GM19351 (cell line): ENCODE measurements at regions not wholly inside any gene's neighbourhood (a gene's known extent, or its start where the extent isn't known, plus 50 kb on each side); places are given as distances from the start of the nearest gene placed in this dataset.

Experiments used
- ATAC-seq: cut with Tn5 transposase; IDR thresholded peaks from one replicate; pipeline ENCODE4 v1.9.1; 2021; ENCODE audit warnings: mild to moderate bottlenecking, moderate library complexity; ENCODE audit not compliant: unreplicated experiment

DNA sequence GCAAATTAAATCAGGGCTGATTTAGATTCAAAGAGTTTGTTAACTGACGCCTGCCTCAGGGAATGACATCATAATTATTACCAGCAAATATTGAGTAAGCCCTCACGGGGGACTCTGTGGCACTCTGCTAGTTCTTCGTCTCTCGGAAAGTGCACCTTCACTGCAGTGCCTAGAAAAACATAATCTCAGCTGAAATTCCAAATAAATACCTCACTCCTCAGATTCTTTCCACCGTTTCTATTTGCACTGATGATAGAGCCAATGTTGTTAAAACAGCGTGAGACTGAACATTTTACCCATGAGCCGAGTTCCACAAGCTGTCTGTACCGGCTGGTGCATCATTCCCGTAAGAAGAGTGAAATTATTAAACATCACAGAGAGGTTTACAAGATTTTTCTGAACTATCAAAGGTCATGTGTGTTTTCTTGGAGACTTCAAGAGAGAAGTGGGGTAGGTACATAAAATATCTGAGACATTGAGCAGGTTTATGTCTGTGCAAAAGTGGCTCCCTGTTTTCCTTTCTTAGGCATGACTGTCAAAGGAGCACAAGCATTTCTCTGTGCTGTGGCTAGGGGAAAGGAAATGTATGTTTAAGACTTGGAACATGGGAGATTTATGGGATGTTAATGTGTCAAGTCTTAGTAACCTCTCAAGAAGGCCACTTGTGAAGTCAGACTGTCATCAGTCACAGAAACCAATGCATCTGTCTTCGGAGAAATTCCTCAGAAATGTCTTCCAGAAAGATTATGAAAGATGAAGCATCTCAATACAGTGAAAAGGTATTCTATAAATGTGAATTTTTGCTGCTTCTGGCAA, 119.6 kb downstream of the CBLL2 start:
- no peak for ATAC-seq

DNA sequence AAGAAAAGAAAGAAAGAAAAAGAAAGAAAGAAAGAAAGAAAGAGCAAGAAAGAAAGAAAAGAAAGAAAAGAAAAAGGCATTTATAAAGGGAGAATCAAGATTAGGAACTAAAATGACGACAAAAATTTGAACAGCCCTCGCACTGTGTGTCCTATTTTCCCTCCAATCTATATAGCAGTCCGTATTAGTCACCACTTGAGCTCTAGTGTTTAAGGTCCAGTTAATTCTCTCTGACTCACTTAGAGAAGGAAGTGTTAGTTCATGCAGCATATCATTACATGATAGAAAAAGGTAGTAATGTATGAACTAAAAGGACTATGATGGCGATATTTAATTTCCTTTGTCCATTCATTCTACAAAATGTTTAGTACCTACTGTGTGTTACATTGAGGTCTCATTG, 122.7 kb downstream of the CBLL2 start:
- no peak for ATAC-seq

DNA sequence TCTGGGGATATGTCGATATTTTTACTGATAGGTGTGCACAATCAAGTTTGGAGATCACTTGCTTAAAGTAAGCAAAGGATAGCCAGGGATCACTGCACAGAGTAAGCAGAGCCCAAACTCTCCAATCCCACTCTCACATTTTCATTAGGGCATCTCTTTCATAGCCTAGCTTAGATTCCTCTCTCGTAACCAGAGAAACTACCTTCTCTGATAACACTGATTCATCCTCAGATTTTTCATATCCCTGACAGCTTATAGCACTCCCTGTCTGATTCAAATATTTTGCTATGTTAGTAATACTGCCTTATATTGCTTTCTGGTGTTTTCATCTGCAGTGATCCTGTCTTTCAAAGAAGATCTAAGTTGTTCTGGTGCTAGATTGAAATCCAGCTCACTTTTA, 123.7 kb downstream of the CBLL2 start:
- ATAC-seq: no peak

DNA sequence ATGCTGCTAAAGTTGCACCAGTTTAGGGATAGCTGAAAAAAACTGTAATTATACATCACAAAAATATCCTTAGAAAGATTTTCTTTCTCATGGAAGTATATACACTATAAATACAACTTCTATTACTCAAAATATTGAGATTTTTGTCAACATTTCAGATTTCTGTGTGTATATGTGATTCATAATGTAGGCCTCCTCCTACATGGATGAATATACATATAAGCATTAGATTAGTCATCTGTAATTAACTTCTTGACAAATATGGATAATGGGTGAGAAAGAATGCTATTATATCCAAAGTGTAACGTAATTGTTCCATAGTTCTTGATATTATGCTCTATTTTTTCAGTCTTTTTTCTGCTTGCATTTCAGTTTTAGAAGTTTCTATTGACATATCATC, 124.9 kb downstream of the CBLL2 start:
- ATAC-seq: no peak

DNA sequence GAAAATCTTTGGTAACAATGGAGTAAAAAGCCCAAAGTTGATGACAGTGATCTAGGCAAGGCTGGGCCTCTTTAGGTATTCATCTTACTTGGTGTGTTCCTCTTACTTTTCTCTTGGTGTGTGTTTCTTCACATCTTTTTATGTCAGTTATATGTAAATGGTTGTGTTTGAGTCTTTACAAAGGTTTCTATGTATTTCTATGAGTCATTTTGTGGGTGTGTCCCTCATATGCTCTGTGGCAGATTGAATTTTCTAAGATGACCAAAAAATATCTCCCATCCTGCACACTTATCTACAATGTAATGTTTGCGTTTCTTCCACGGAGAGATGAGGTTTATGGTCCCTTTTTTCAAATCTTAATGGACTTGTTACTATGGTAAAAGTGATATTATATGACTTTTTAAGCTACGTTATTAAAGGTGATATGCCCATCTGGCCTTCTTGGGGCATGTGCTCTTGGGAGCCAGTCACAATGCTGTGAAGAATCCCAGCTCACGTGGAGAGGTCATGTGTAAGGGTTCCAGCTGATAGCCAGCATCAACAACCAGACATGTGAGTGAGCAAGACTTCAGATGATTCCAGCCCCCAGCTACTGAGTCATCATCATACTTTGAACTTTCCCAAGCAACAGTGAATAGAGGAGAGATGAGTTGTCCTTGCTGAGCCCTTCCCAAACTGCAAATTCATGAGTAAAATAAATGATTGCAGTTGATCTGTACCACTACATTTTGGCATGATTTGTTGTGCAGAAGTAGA, 126.9 kb downstream of the CBLL2 start:
- ATAC-seq: no peak

DNA sequence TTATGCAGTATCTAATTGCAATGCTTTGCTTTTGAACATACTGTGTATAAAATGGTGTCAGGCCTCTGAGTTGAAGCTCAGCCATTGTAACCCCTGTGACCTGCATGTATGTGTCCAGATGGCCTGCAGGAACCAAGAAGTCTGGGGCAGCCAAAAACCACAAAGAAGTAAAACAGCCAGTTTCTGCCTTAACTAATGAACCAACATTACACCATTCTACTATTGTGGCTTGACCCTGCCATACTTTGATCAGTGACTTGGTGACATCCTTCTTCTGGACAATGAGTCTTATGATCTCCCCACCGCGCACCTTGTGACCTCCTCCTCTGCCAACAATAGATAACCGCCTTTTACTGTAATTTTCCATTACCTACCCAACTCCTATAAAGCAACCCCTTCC, 131.6 kb downstream of the CBLL2 start:
- no peak for ATAC-seq

DNA sequence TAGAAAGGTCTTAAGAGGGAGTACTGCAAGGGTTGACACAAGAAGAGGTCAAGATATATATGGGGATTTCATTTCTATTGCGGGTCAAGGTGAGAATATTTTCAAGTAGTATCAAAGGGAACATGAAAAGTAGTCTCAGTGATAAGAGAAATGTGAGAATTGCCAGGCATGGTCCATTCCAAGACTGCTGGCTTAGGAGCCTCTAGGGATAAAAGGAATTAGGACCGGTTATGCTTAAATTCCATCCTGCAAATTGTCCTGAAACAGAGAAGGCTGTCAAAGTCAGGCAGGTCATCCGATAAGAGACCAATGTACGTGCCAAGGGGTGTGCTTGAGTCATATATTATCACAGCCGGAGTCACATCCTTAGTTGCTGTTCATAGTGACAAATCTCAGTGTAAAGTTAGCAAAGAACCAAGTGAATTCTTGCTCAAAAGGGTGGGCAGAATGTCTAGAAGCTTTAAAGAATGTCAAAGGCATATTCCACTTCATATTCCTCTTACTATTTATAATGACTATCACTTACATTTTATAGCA, 133.6 kb downstream of the CBLL2 start:
- ATAC-seq: no peak

DNA sequence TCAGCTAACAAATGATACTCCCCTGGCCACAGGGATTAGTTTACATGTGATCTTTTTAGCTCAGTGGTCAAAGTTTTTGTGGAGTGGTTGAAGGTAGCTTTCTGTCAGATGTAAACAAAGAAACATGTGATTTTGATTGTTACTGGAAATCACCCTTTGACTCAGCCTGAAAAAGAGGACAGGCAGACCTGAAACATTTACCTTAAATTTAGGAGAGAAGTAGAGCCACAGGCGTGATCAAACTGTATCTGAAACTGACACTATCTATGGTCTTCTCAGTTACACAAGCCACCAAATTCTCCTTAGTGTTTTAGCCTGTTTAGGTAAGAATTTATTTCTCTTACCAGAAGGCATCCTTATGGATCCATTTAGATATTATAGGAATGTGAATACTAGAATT, 136.7 kb downstream of the CBLL2 start:
- ATAC-seq: no peak

DNA sequence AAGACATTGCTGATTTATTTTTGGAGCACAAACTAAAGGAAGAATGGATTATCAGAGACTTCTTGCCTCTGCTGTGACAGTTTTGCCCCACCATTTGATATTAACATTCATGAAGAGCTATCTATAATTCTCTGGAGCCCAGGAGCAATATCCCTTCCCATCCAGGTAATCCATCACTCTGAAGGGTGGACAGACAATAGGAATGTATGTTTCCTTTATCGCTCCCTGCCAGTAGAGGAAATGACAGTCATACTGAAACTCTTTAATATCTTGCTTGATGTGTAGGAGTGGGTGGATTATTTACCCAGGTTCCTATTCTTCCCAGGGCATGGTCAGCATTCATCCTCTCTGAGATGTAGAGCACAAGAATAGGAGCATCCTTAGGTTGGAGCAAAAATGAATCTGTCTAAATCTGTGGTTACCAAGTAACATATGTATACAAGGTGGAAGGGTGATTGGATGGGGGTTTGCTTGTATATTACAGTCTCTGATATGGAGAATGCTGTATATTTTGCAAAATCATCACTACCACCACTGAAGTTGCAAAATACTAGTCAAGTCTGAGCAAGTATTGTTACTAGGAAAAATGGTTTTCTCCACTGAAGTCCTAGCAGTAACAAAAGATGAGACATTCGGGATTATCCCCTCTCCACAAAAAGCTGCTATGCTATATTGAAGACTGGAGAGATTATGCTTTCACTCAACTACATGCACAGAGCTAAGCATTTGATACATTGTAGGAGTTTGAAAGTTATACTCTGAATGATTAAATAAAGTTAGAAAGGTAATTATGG, 151.6 kb downstream of the CBLL2 start:
- ATAC-seq: no peak

DNA sequence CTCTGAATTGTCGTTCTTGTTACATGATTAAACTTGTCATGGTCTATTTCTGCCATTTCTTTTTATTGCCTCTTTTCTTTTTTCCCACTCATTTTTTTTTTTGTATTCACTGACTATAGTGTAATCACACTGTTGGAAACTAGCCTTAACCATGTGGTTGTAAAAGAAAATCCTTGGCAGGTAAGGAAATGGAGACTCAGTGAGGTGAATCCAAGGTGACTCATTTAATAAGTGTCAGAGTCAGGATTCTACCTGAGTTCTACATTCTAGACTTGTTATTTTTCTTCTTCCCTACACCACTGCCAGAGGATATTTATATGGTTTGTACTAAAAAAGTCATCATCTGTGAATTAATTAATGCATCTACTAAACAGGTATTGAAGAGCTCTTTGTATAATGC, 152.2 kb downstream of the CBLL2 start:
- no peak for ATAC-seq

DNA sequence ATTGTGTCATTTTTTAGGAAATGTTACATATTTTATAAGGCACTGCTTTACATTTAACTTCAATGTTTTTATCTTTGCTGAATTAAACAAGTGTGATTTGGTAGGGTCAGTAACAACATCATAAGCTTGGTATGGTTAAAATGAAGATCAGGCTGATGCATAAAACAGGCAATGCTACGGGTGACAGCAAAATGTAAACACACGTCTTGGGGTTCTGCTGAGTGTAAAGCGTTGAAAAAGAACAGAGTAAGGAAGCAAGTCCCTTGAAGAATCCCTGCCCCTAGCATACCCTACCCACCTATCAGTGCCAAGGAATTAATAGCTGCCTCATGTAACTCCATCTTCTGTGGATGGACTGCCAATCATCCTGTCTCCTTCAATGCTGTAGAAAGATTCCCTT, 157.0 kb downstream of the CBLL2 start:
- no peak for ATAC-seq

DNA sequence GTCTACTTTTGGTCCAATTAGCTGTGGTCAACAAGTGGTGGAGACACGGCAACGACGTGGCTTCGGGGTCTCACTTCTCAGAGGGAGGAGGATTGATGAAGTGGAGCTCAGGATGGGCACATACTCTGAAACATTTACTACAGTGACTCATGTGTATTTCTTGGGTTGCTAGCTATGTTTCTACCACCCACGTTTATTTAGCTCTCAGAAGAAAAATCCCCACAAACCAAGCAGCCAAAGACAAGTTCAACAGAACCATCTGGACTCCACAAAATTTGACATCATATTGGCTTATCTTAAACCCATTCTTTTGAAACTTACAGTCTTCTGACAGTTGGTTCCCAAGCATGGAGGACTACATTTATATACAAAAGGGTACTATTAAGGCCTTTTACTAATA, 158.0 kb downstream of the CBLL2 start:
- ATAC-seq: no peak

DNA sequence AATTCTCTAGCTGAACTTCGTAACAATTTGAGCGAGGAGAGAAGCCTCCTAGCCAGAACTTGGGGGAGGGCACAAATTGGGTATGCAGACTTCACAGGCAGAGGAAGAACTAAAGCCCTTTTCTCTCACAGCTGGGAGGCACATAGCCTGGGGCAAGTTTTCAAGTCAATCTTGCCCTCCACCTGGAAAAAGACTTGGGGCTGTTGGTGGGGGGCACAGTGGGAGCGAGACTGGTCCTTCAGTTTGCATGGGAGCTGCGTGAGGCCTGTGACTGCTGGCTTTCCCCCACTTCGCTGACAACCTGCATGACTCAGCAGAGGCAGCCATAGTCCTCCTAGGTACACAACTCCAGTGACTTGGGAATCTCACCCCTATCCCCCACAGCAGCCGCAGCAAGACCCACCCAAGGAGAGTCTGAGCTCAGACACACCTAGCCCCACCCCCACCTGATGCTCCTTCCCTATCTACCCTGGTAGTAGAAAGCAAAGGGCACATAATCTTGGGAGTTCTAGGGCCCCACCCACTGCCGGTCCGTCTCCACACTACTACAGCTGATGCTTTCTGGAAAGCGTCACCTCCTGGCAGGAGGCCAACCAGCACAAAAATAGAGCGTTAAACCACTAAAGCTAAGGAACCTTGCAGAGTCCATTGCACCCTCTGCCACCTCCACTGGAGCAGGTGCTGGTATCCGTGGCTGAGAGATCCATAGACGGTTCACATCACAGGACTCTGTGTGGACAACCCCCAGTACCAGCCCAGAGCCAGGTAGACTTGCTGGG, 160.8 kb downstream of the CBLL2 start:
- ATAC-seq: no peak

DNA sequence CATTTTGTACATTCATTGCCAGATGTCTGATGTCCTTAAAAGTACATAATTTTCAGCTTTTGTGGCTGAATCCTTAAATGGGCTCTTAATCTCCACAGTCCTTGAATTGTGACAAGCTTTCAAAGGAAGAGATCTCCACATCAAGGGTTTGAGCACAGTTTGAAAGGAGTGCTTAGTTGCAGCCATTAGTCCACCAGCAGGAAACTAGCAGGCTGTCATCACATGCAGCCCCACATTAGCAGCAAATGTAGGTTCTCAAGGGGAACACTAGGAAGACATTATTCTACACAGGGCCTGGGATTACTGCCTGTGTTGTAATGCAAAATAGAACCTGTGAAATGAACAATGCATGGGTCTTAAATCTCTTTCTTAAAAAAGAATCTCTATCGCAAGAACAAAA, 173.2 kb downstream of the CBLL2 start:
- ATAC-seq: no peak

DNA sequence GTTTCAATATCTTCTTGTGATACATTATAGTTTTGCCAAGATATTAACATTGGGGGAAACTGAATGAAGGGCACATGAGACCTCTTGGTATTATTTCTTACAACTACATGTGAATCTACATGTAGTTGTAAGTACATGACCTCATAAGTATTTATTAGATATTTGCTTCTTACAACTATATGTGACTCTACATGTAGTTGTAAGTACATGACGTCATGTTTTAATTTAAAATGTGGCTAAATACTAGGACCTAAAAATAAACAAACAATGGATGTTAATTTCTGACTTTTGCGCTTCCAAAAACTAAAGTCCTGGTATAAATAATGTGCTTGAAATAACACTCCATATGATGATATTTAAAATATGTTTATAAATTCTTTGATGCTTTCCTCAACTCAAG, 190.2 kb downstream of the CBLL2 start:
- no peak for ATAC-seq

DNA sequence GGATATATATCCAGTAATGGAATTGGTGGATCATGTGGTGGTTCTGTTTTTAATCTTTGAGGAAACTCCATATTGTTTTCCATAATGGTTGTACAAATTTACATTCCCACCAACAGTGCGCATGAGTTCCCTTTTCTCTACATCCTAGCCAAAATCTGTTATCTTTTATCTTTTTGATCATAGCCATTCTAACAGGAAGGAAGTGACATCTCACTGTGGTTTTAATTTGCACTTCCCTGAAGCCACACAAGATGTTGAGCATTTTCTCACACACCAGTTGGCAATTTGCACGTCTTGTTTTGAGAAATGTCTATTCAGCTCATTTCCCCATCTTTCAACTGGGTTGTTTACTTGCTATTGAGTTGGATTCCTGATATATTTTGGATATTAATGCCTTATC, 194.9 kb downstream of the CBLL2 start:
- no peak for ATAC-seq

DNA sequence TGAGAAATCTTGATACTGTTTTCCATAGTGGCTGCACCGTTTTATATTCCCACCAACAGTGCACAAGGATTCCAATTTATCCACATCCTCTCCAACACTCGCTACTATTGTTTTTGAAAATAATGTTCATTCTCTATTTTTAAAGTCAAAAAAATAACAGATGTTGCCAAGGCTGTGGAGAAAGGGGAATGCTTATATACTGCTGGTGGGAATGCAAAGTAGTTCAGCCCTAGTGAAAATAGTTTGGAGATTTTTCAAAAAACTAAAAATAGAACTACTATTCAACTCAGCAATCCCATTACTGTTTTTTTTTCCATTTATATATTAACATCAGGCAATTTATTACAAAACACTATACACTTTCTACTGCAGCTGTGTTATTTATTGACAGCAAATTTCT, 208.7 kb downstream of the CBLL2 start:
- ATAC-seq: no peak

DNA sequence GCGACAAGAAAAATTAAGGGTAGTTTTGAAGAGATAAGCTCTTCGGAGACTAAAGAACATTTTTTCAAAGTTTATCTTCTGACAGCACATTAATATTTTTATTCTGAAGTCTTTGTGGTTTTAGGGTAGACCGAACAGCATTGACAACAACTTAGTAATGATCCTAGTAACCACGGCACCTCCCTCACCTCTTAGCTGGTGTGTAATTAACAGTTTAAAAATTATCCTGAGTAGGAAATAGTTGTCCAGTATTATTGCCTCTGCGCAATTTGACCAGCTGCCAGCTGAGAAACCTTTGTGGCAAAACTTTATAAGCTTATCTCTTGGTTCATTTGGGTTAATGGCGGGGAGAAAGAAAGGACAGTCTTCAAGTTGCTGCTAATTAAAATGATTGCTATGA, 213.6 kb downstream of the CBLL2 start:
- no peak for ATAC-seq

DNA sequence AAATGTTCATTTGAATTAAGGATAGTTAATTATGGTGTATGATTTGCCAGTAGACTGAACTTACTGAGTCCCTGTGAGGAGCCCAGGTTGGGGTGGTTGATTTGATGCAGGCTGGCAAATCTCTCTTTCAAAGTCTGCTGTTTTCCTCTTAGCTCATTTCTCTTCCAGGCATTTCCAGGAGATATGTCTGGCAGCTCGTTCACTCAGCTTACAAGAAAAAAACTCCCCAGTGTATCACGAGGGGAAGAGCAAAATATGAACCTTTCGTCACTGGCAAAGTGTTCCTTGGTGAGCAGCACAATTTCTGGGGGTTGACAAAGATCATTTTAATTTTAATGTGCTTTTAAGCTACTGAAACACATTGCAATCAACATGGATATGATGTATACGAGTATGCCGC, 244.2 kb downstream of the CBLL2 start:
- no peak for ATAC-seq

DNA sequence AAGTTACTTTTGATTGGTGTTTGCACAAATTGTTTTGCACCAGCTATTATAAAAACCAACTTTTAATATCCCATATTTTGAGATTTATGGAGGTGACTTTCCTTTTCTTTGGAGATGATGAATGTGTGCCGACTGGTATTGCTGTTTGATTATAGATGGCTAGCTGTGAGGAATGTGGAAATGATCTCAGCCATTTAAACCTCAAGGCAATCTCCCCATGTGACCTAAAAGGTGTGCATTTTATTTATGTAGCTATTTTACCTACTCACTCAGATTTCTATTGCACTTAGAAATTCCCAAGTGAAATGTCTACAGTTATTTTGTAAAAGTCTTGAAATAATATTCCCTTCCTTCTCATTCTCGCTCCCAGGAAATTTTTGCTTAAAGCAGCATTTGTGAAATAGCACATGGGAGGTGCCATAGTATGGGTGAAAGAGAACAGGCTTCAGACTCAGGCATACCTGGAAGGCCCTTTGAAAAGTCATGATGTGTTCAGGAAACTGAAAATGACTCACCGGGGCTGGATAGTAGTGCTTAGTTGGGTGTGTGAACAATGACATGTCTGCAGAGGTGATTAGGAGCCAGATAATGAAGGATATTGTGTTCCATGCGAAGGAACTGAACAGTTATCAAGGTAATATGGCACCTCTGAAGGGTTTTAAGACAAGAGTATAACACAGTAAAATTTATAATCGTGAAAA, 247.6 kb downstream of the CBLL2 start:
- ATAC-seq: no peak
